NCI-H2081 (cell line): ENCODE measurements at regions not wholly inside any gene's neighbourhood (a gene's known extent, or its start where the extent isn't known, plus 50 kb on each side); places are given as distances from the start of the nearest gene placed in this dataset.
"Not testable (repeated sequence)": the region's sequence is repeated elsewhere in the genome, so short reads cannot be mapped to it uniquely, and the experiment has no call there.

Experiments
- DNase-seq, 2 experiments: peaks; one replicate each; lab custom pipeline; 2025; lab: John Stamatoyannopoulos, UW

- DNase-seq = not testable (repeated sequence)
Measured at GRCh38 chr12:131288765-131289695, 335.3 kb downstream of the ADGRD1 start.

GRCh38 chr12:131289807-131290206 is 336.1 kb downstream of the ADGRD1 start:
- DNase-seq = not testable (repeated sequence)

GRCh38 chr12:131290255-131290959 is 336.7 kb downstream of the ADGRD1 start:
- no peak for DNase-seq

DNA sequence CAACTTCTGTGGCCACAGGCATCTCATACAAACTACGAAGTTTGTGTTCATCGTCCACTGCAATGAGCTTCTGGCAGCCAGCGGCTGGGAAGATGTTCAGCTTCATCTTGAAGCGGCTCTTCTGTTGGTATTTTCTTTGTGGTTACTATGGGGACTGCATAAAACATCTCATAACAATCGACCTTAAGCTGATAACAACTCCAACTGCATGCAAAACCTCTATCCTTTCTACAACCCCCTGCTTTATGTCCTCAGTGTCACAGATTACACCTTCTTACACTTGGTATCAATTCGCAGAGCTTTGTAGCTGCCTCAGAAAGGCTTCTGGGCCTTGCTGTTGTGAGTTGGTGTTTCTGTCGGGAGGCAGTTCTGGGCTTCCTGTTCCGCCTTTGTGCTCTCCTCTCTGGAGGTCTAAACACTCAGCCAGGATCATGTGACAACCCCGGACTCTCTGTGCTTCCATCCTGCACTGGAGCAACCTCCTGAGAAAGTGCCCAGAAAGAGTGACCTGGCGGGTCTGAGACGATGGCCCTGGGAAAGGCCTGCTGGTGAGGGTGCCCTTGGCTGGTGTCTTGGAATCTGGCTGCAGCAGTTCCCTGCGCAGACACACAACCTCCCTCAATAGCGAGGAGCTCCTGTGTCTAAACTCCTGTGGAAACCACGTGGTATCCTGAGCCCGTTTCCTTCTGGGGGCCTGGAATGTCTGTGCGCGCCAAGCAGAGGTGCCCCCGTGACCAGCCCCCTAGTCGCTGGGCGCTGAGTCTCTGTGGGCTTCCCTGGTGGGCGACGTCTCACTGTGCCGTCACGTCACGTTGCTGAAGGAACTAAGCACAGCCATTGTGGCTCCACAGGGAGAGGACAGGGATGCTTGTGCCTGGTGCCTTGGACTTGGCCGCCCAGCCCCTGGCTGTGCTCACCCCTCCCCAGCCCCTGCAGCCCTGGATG is 339.6 kb downstream of the ADGRD1 start:
- not testable (repeated sequence) for DNase-seq

DNA sequence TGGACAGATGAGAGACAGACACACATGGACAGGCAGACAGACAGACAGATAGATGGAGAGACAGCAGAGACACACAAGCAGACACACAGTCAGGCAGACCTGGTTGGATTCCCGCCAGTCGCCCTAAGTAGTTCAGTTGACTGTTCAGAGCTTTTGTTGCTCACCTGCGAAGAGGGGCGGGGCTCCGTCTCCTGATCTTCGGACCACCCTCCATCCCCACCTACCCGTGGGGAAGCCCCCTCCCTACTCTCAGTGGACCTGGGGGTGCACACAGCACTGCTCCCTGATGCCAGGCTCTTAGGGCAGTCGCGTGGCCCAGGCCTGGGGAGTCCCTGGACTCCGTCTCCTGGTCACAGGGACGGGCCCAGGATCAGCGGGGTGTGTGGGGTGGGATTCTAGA is 341.0 kb downstream of the ADGRD1 start:
- not testable (repeated sequence) for DNase-seq

- not testable (repeated sequence) for DNase-seq
Measured at GRCh38 chr12:131295117-131295516, 341.4 kb downstream of the ADGRD1 start.

DNA sequence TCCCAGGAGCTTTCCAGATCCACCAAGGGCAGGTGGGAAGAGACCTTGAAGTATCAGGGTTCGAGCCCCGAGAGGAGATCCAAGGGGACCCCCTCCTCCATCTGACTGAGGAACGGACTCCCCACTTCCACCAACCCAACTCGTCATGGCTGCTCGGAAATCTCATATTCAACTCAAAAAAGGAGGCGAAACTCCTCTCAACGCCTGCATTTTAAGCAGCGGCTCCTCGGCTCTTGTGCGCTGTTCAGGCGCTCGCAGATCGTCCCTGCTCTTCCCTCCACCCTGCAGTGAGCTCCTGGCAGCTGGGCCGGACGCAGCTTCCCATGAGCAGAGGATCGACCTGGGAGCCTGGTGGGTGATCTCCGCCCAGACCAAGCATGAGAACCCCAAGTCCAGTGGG is 341.9 kb downstream of the ADGRD1 start:
- DNase-seq = not testable (repeated sequence)

- not testable (repeated sequence) for DNase-seq
Measured at GRCh38 chr12:131296136-131296535, 342.4 kb downstream of the ADGRD1 start.

DNA sequence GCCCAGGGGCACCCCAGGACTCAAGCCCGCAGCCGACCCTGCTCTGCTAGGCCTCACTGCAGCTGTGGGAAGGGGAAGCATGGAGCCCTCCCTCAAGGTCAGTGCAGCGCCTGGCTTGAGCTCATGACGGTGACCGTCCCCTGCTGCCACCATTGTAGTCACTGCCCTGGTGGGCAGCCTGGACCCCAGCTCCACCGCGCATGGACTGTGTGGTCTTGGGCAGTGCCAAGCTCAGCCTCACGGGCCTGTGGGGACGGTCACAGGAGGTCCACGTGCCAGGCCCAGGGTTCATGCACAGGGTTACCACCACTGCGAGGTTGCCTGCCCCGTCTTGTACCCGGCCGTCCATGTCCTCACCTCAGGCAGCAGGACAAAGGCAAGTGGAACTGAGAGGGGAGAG is 342.9 kb downstream of the ADGRD1 start:
- DNase-seq = not testable (repeated sequence)

GRCh38 chr12:131298526-131299369 is 345.0 kb downstream of the ADGRD1 start:
- not testable (repeated sequence) for DNase-seq

GRCh38 chr12:131299370-131299701 is 345.6 kb downstream of the ADGRD1 start:
- DNase-seq = not testable (repeated sequence)

- not testable (repeated sequence) for DNase-seq
Measured at GRCh38 chr12:131303576-131303975, 349.9 kb downstream of the ADGRD1 start.

GRCh38 chr12:131304642-131305041 is 350.9 kb downstream of the ADGRD1 start:
- DNase-seq = not testable (repeated sequence)

DNA sequence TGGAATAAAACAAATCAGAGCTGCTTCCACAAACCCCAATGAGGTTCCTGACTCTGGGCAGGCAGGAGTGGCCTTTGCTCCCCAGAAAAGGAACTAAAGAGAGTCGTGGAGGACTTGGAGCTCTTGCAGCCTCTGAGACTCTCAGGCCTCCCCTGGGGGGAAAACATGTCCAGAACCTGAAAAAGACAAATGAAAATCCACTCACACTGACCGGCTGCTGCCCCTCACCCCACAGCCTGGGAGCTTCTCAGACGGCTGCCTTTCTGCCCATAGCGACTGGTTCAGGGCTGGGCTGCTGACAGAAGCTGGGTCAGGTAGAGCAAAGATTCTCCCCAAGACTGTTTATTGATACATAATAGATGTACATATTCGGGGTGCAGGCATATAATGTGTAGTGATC is 356.0 kb downstream of the ADGRD1 start:
- DNase-seq = no peak

DNA sequence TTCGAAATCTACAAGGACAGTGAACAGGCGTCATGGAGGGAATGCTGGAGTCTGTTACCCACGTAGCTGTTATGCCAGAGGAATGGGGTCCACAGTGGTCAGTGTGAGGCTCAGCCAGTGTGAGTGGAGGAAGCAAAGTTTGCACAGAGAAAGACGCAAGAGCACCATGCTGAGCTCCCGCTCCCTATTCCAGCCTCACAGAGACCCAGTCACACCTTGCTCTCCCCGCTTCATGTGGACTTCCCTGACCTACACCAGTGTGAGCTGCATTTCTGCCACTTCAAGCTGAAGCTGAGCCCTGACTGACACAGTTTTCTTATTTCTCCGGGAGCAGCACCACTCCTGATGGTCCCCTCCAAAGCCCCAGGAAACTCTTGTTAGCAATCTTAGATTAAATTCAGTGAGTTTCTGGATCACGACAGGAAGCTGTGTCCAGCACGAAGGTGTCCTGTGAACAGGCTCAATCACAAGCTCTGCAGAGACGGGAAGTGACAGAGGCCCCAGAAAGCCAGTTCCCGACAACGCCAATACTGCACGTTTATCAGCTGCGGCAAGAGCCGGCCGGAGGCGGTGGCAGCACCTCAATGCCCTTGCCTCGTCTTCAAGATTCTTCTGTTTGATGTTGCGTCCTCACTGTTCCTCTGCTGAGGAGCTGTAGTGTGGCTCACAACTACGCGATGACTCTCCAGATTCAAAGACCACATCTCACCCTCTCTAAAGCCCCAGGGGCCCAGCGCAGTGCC is 356.7 kb downstream of the ADGRD1 start:
- DNase-seq = not testable (repeated sequence)

GRCh38 chr12:131311279-131311722 is 357.6 kb downstream of the ADGRD1 start:
- not testable (repeated sequence) for DNase-seq

DNA sequence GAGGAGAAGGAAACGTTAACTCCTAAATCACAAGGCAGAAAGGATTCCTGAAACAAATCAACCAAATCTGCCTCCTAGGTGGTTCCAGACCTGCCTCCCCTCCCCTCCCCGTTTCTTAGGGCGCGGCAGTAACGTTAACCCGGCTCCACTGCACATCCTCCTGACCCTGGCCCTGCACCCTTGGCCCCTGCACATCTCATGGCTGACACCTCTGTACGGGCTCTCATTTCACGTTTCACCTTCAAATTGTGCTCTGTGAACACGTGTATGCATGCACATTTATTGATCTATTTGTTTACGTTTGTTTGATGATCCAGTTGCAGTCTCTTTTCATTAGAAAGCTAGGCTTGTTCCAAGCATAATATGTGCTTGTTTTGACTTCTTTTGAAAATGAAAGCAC is 358.1 kb downstream of the ADGRD1 start:
- DNase-seq = no peak

- not testable (repeated sequence) for DNase-seq
Measured at GRCh38 chr12:131312382-131312781, 358.7 kb downstream of the ADGRD1 start.

GRCh38 chr12:131312793-131313545 is 359.3 kb downstream of the ADGRD1 start:
- no peak for DNase-seq
